ENCODE measurements at regions not wholly inside any gene's neighbourhood (a gene's known extent, or its start where the extent isn't known, plus 50 kb on each side); places are given as distances from the start of the nearest gene placed in this dataset.

GRCh38 chr3:66789580-66790237 lies 208.4 kb upstream of the KBTBD8 start:
- no peak overlapping the region; the same call in 1 of the 2 replicates for H2BK5ac ChIP-seq (ENCODE audit: low read depth, low read length)
- no peaks in the 10 kb centered on the region for H3K27me3 ChIP-seq (replicated peaks in 1 of 4; ENCODE audit: control insufficient read depth in 3 of 4, extremely low read depth in 1 of 4, insufficient read depth in 3 of 4, low read length in 3 of 4)
- H2BK20ac ChIP-seq (ENCODE audit: low read length) = no peak overlapping the region
- ChIA-PET POLR2A (ENCODE audit: partially characterized antibody) (no interaction called here), CTCF (ENCODE audit: partially characterized antibody) (interaction anchor here (0.7 kb wide), 1 partner anchor 134 kb away, joined by 3 read pairs; no protein-coding TSS in a partner anchor)
- H3K4me1 ChIP-seq (replicated peaks in 1 of 4; ENCODE audit: control insufficient read depth in 3 of 4, insufficient read depth in 4 of 4, low read length in 3 of 4) = no peaks in the 10 kb centered on the region
- H3K23ac ChIP-seq (ENCODE audit: insufficient read length) = no peak overlapping the region
- H3K4me2 ChIP-seq (ENCODE audit: insufficient read depth in 1 of 2, low read depth in 2 of 2, low read length in 2 of 2) = no peak overlapping the region
- H2BK12ac ChIP-seq (ENCODE audit: low read depth, low read length) = no peak overlapping the region
- H3K4ac ChIP-seq (replicated peaks; ENCODE audit: insufficient read length, low read depth, low read length) = no peak overlapping the region
- H2AK5ac ChIP-seq (ENCODE audit: low read depth, low read length) = no peak overlapping the region
- no peak overlapping the region for H4K8ac ChIP-seq (ENCODE audit: extremely low read depth, insufficient read depth, low read length)
- H2BK15ac ChIP-seq (ENCODE audit: low read length) = no peak overlapping the region
- DNase-seq (ENCODE audit: low read depth in 1 of 2, low spot score in 2 of 2) (no peak), FAIRE-seq (no peak)
- H3K79me1 ChIP-seq (ENCODE audit: low read depth, low read length) = no peaks in the 10 kb centered on the region
- H3K14ac ChIP-seq (ENCODE audit: insufficient read length) = no peak overlapping the region
- H2AFZ ChIP-seq (ENCODE audit: low read length) = no peak overlapping the region
- no peak overlapping the region for H3K27ac ChIP-seq (ENCODE audit: low read depth, low read length)
- H3K4me3 ChIP-seq (ENCODE audit: extremely low read depth in 1 of 4, insufficient read depth in 2 of 4, low read depth in 3 of 4, low read length in 4 of 4) = no peak overlapping the region
- no peaks in the 10 kb centered on the region for H3K36me3 ChIP-seq (ENCODE audit: control insufficient read depth in 2 of 4, insufficient read depth in 4 of 4, low read length in 3 of 4)
- H3K9ac ChIP-seq (replicated peaks in 1 of 4; ENCODE audit: extremely low read depth in 1 of 4, low read depth in 3 of 4, low read length in 3 of 4) = no peak overlapping the region
- H4K20me1 ChIP-seq (replicated peaks in 1 of 2; ENCODE audit: control insufficient read depth in 1 of 2, insufficient read depth in 2 of 2, low read length in 2 of 2) = no peaks in the 10 kb centered on the region
- 96% methylated on average over 5 of the region's 5 CpGs; no CpG with 5 or more reads in 1 of the 2 experiments for WGBS, 2 experiments (ENCODE audit: extremely low coverage in 1 of 2, insufficient coverage in 1 of 2, insufficient read length in 1 of 2, insufficient replicate concordance in 2 of 2, low coverage in 1 of 2, low lambda C conversion rate in 2 of 2, missing lambda C conversion rate in 1 of 2)
- no peak overlapping the region for H4K91ac ChIP-seq (replicated peaks; ENCODE audit: insufficient read length, low read length)
- no peak overlapping the region for H3K56ac ChIP-seq (replicated peaks; ENCODE audit: insufficient read length, low read depth, low read length)
- no peak overlapping the region for H2BK120ac ChIP-seq (replicated peaks; ENCODE audit: low read depth, low read length)
- H3K23me2 ChIP-seq (ENCODE audit: low read depth, low read length) = no peaks in the 10 kb centered on the region
- H4K5ac ChIP-seq (ENCODE audit: insufficient read length, low read depth, low read length) = no peak overlapping the region
- no peaks in the 10 kb centered on the region for H3K79me2 ChIP-seq (ENCODE audit: control insufficient read depth in 1 of 2, insufficient read depth in 2 of 2, low read length in 2 of 2)
- H3K9me3 ChIP-seq (ENCODE audit: insufficient read depth in 2 of 2, low read depth in 1 of 2, low read length in 1 of 2) = no peaks in the 10 kb centered on the region
- H3K18ac ChIP-seq (ENCODE audit: extremely low read depth, low read length) = peak overlapping the region; percentile 53; the same call in 1 of the 2 replicates

Measured in H1 (cell line).